HuH-7.5 (cell line): ENCODE measurements at regions not wholly inside any gene's neighbourhood (a gene's known extent, or its start where the extent isn't known, plus 50 kb on each side); places are given as distances from the start of the nearest gene placed in this dataset.
"Not testable (repeated sequence)": the region's sequence is repeated elsewhere in the genome, so short reads cannot be mapped to it uniquely, and the experiment has no call there.

Experiments
- DNase-seq: peaks from one replicate; pipeline ENCODE4 v3.0.0; 2011; ENCODE audit warnings: low spot score

GRCh38 chr6:82740072-82740471, 325.6 kb downstream of the UBE3D start:
- no peak for DNase-seq

- DNase-seq = no peak
Observed at GRCh38 chr6:82741325-82741995, 324.2 kb downstream of the UBE3D start.

DNA sequence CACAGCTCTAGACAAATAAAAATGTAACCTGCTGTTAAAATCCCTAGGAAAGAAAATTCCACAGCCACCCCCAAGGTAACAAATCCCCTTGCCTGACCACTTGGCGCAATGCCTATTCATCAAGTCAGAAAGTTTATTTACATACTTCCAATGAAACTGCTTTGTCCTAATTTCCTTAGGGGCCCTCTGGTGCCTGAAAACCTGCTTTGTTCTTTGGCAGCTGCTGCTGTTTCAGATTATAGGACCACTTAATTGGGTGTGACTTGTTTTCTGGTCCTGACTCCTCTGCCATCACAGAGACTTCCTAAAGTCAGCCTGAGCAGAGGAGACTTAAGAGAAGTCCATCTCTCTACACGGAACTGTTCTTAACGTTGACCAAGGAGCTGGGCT, 323.6 kb downstream of the UBE3D start:
- no peak for DNase-seq

GRCh38 chr6:82744286-82745015, 321.2 kb downstream of the UBE3D start:
- no peak for DNase-seq

DNA sequence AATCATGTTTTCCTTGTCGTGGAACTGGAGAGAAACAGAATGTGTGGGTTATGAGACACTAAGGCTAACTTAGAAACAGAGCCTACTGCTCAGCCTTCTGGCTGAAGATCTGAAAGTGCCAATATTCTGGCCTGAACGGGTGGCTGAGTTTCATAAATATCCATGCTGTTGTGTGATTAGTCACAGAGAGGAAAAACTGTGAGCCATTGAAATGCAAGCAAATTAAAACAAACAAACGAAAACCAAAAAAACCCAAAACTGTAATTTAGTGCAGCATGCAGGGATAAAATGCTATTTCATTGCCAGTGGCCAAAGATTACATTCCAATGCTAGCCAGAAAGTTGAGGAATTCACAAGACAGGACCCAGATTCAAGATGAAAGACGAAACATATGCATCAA, 315.1 kb downstream of the UBE3D start:
- no peak for DNase-seq

GRCh38 chr6:82751718-82752117, 313.9 kb downstream of the UBE3D start:
- DNase-seq = no peak

DNA sequence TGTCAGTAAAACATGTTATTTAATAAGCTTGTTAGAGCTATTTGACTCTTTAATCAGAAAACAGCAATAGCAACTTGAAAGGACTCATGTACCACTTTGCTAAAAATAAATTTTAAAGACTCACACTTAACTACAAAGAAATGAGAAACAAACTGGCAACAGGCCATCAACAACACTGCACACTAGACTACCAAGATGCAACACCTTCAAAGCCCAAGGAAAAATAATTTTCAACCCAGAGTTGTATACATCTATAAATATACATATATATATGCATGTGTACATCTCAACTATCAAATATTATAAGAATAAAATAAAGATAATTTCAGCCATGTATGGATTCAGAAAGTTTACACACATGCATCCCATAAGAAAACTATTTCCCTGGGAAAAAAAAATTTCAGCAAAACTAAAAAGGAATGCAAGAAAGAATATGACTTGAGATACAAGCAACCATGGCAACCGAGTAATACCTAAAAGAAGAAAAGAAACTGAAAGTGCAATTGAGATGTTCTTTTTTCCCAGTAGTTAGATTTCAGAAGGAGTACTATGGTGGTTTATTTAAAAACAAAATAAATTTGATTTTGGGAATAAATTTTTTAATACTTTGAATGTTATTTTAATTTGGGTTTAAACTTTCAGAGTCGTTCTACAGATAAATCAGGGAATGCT, 303.8 kb downstream of the UBE3D start:
- no peak for DNase-seq

DNA sequence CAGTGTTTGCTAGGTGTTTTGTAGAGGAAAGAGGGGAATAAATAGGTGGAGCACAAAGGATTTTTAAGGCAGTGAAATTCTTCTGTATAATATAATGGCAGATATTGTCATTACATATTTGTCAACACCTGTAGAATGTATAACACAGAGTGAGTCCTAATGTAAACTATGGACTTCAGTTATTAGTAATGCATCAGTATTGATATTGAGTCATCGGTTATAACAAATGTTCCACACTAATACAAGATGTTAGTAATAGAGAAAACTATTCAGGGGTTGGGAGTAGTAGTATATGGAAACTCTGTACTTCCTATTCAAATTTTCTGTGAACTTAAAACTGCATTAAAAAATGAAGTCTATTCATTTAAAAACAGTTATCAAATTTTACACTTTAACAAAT, 299.2 kb downstream of the UBE3D start:
- DNase-seq = no peak

DNA sequence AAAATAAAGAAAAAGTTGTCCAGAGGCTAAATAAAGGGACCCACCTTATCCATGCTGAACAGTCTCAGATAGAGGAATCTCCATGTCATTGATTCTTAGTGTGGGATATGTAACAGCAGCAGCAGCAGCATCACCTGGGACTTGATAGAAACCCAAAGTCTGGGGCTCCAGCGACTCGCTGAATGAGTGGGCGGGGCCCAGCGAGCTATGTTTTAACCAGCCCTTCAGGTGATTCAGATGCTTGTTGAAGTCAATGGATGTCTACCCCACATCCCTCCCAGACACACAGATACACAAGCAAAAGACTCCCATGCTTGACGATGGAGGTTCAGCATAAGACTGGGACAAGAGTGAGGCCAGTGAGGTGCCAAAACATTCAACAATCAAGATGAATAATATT, 298.6 kb downstream of the UBE3D start:
- no peak for DNase-seq

GRCh38 chr6:82767447-82767846, 298.2 kb downstream of the UBE3D start:
- no peak for DNase-seq

- DNase-seq = no peak
Observed at GRCh38 chr6:82772851-82773717, 292.6 kb downstream of the UBE3D start.

DNA sequence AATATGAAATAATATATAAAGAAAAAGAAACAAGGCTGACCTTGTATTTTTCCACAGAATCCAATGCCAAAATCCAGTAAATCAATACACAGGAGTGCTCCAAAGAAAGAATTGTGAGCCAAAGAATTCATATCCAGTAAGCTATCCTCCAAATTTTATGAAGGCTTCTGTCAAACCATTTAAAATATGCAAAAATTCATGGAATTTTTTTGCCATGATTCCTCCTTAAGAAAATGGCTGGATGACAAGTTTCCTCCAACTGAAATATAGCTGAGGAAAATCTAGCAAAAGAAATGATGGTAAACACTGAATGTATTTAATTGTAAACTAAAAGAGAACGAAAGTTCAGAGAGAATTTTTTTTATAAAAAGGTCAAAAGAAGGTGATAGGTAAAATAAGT, 290.3 kb downstream of the UBE3D start:
- DNase-seq = no peak

GRCh38 chr6:82775981-82776380, 289.7 kb downstream of the UBE3D start:
- no peak for DNase-seq

DNA sequence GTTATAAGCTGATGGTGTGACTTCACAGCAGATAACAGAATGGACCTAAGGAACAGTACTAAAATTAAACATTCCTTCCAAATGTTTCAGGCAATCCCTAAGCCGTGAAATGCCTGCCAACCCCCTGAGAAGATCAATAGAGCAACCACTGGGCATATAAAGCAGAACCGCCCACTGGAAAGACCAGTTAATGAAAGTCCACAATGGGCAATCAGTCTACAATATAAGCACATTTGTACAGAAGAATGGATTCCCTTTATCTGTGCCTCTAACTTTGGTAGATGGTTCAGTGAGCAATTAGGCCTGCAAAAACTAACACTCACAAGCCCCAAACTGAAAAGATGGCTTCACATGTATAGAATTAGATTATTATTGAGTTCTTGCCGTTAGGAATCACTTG, 286.6 kb downstream of the UBE3D start:
- DNase-seq = no peak

GRCh38 chr6:82780334-82780733, 285.3 kb downstream of the UBE3D start:
- DNase-seq = no peak

GRCh38 chr6:82781620-82782204, 283.9 kb downstream of the UBE3D start:
- DNase-seq = no peak

DNA sequence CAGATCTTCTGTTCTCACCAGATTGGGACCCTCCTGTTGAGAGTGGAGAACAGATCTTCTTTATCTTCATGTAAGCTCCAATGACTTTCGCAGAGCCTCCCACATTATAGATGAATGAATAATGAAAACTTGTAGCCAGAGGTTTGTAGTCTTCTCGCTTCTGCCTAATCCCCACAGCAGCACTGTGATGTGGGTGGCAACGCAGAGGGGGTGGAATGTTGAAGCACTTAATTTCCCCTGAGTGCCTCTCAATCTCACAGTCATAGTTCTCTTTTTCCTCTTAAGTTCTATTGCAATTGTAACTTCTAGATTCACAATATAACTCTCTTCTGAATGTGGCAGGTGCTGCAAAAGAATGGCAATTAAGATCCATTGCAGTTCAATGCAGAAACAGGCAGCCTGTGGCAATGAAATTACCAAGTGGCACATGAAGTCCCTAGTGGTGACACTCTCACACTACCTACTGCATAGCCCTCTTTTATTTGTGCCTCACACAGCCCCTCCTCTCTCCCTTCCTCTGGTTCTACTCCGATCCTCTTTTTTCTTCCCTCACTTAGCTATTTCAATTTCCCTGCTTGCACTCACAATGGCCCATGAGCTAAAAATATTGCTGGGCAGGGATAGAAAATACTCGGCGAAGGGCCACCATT, 281.9 kb downstream of the UBE3D start:
- DNase-seq = no peak

GRCh38 chr6:82785206-82785605, 280.4 kb downstream of the UBE3D start:
- DNase-seq = no peak

- no peak for DNase-seq
Observed at GRCh38 chr6:82786248-82786647, 279.4 kb downstream of the UBE3D start.

DNA sequence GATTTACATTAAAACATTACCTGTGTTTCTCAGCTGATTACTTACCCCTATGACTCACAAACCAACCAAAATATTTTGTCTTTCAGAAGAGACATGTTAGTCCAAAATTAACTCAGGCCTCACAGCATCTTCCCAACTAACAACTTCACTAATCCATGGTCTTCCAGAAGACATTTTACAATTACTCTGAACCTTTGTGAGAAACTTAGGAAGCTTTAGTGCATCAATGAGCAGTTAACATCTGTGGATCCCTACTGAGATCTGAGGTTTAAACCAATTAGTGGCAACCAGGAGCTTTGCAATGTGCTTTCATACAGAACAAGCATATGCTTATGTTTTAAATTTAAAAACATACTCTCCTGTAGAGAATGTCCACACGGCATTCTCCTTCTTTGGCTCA, 269.7 kb downstream of the UBE3D start:
- no peak for DNase-seq

DNA sequence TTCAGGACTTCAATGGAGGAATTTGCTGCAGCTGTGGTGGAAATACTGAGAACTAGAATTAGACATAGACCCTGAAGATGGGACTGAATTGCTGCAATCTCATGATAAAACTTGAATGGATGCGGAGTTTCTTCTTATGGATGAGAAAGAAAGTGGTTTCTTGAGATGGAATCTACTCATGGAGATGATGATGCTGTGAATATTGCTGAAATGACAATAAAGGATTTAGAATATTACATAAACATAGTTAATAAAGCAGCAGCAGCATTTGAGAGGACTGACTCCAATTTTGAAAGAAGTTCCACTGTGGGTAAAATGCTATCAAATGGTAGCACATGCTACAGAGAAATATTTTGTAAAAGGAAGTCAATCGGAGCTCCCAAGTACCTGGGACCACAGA, 264.6 kb downstream of the UBE3D start:
- DNase-seq = no peak

DNA sequence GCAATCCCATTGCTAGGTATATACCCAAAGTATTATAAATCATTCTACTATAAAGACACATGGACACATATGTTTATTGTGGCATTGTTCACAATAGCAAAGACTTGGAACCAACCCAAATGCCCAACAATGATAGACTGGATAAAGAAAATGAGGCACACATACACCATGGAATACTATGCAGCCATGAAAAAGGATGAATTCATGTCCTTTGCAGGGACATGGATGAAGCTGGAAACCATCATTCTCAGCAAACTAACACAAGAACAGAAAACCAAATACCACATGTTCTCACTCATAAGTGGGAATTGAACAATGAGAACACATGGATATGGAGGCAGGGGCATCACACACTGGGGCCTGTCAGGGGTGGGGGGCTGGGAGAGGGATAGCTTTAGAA, 249.4 kb downstream of the UBE3D start:
- DNase-seq = not testable (repeated sequence)
